GM12873 (cell line): ENCODE measurements at regions not wholly inside any gene's neighbourhood (a gene's known extent, or its start where the extent isn't known, plus 50 kb on each side); places are given as distances from the start of the nearest gene placed in this dataset.

Source experiments
- CTCF ChIP-seq: IDR thresholded peaks from 2 replicates; pipeline ENCODE4 v1.5.1; 2012; ENCODE audit warnings: low read depth, mild to moderate bottlenecking, moderate library complexity, low read length, control low read depth; ENCODE audit not compliant: insufficient read depth; ENCODE audit errors: missing control alignments

- TF ChIP-seq CTCF = no peak
These were observed 114.7 kb upstream of the PRR23C start for GRCh38 chr3:139159356-139159755.

GRCh38 chr3:139173372-139174108 lies 128.8 kb upstream of the PRR23C start:
- no peak for TF ChIP-seq CTCF

- TF ChIP-seq CTCF = no peak
These were observed 135.8 kb upstream of the PRR23C start for GRCh38 chr3:139180489-139180888.

- TF ChIP-seq CTCF = no peak
These were observed 137.5 kb upstream of the PRR23C start for GRCh38 chr3:139182143-139182542.

- no peak for TF ChIP-seq CTCF
These were observed 137.9 kb upstream of the PRR23C start for GRCh38 chr3:139182598-139182997.

GRCh38 chr3:139185527-139185926 lies 140.8 kb upstream of the PRR23C start:
- TF ChIP-seq CTCF = no peak

GRCh38 chr3:139187154-139187553 lies 142.5 kb upstream of the PRR23C start:
- TF ChIP-seq CTCF = no peak

- no peak for TF ChIP-seq CTCF
These were observed 143.0 kb upstream of the PRR23C start for GRCh38 chr3:139187648-139188047.
